Loucy (cell line): ENCODE measurements at regions not wholly inside any gene's neighbourhood (a gene's known extent, or its start where the extent isn't known, plus 50 kb on each side); places are given as distances from the start of the nearest gene placed in this dataset.

Source experiments
- H2AFZ ChIP-seq: fragments of 200-600 bp; sonication (generic); 2 replicates; pipeline ENCODE4 v1.6.0; 2016; ENCODE audit warnings: antibody characterized with exemption, mild to moderate bottlenecking, low read length, moderate library complexity
- H3F3A ChIP-seq: fragments of 200-600 bp; 2 replicates; pipeline ENCODE4 v1.6.0; 2016; ENCODE audit warnings: antibody characterized with exemption, low read depth, mild to moderate bottlenecking
- H3K27me3 ChIP-seq: fragments of 200-600 bp; sonication (generic); 2 replicates; pipeline ENCODE4 v1.6.1; 2014; ENCODE audit warnings: low read length, mild to moderate bottlenecking; ENCODE audit not compliant: insufficient read depth, poor library complexity, severe bottlenecking
- H3K36me3 ChIP-seq: fragments of 200-600 bp; sonication (generic); 2 replicates; pipeline ENCODE4 v1.6.1; 2016; ENCODE audit warnings: low read length; ENCODE audit not compliant: insufficient read depth
- H3K4me1 ChIP-seq: fragments of 200-600 bp; sonication (generic); 2 replicates; pipeline ENCODE4 v1.5.1; 2014; ENCODE audit warnings: low read length, mild to moderate bottlenecking; ENCODE audit not compliant: insufficient read depth, poor library complexity, severe bottlenecking
- H3K4me2 ChIP-seq: fragments of 200-600 bp; sonication (generic); 2 replicates; pipeline ENCODE4 v1.6.0; 2014; ENCODE audit warnings: antibody characterized with exemption, low read length, low read depth, mild to moderate bottlenecking; ENCODE audit not compliant: poor library complexity, severe bottlenecking
- H3K4me3 ChIP-seq: fragments of 200-600 bp; sonication (generic); 2 replicates; pipeline ENCODE4 v1.5.1; 2014; ENCODE audit warnings: low read length, mild to moderate bottlenecking, mixed read lengths; ENCODE audit not compliant: poor library complexity, severe bottlenecking
- H3K79me2 ChIP-seq: fragments of 200-600 bp; sonication (generic); 2 replicates; pipeline ENCODE4 v1.6.1; 2014; ENCODE audit warnings: low read length; ENCODE audit not compliant: insufficient read depth
- H3K9ac ChIP-seq: fragments of 200-600 bp; sonication (generic); 2 replicates; pipeline ENCODE4 v1.6.0; 2014; ENCODE audit warnings: mild to moderate bottlenecking, low read depth, low read length, moderate library complexity; ENCODE audit not compliant: poor library complexity, severe bottlenecking
- H3K9me2 ChIP-seq: fragments of 200-600 bp; sonication (generic); replicated peaks from 2 replicates; pipeline ENCODE4 v1.6.1; 2016; ENCODE audit warnings: low read depth, low read length, mixed read lengths
- H3K9me3 ChIP-seq: fragments of 200-600 bp; sonication (generic); 2 replicates; pipeline ENCODE4 v1.6.1; 2014; ENCODE audit warnings: mild to moderate bottlenecking, antibody characterized with exemption, low read length, low read depth; ENCODE audit not compliant: insufficient read depth
- H4K20me1 ChIP-seq: fragments of 200-600 bp; sonication (generic); 2 replicates; pipeline ENCODE4 v1.6.0; 2014; ENCODE audit warnings: antibody characterized with exemption, low read length, mild to moderate bottlenecking; ENCODE audit not compliant: insufficient read depth, poor library complexity, severe bottlenecking
- CTCF ChIP-seq: fragments of 200-600 bp; sonication (generic); conservative IDR thresholded peaks from 2 replicates; pipeline ENCODE4 v1.5.1; 2014; ENCODE audit warnings: mild to moderate bottlenecking, antibody characterized with exemption, low read length
- EZH2phosphoT487 ChIP-seq: fragments of 200-600 bp; IDR thresholded peaks from 2 replicates; pipeline ENCODE4 v1.6.1; 2018; ENCODE audit warnings: antibody characterized with exemption, mild to moderate bottlenecking, moderate library complexity, borderline replicate concordance

GRCh38 chr1:187514110-187514509 is 685.4 kb downstream of the PLA2G4A start:
- no peak overlapping the region for H3K9ac ChIP-seq
- H4K20me1 ChIP-seq: no peaks in the 10 kb centered on the region
- H3K4me2 ChIP-seq: no peak overlapping the region
- H3K4me3 ChIP-seq: no peak overlapping the region
- TF ChIP-seq CTCF: no peak
- no peak for TF ChIP-seq EZH2phosphoT487
- H3K4me1 ChIP-seq: no peaks in the 10 kb centered on the region
- H3K36me3 ChIP-seq: no peaks in the 10 kb centered on the region
- no peaks in the 10 kb centered on the region for H3K9me2 ChIP-seq
- no peaks in the 10 kb centered on the region for H3F3A ChIP-seq
- no peaks in the 10 kb centered on the region for H3K9me3 ChIP-seq
- no peak overlapping the region for H2AFZ ChIP-seq
- H3K27me3 ChIP-seq: no peaks in the 10 kb centered on the region
- no peaks in the 10 kb centered on the region for H3K79me2 ChIP-seq

- H3K9me2 ChIP-seq: no peaks in the 10 kb centered on the region
- no peaks in the 10 kb centered on the region for H3K4me1 ChIP-seq
- no peak overlapping the region for H2AFZ ChIP-seq
- no peak overlapping the region for H3K4me2 ChIP-seq
- no peak overlapping the region for H3K4me3 ChIP-seq
- H3K27me3 ChIP-seq: no peaks in the 10 kb centered on the region
- H3K79me2 ChIP-seq: no peaks in the 10 kb centered on the region
- H3K36me3 ChIP-seq: no peaks in the 10 kb centered on the region
- H3K9me3 ChIP-seq: no peaks in the 10 kb centered on the region
- no peaks in the 10 kb centered on the region for H3F3A ChIP-seq
- no peaks in the 10 kb centered on the region for H4K20me1 ChIP-seq
- no peak for TF ChIP-seq EZH2phosphoT487
- TF ChIP-seq CTCF: no peak
- H3K9ac ChIP-seq: no peak overlapping the region
Observed at GRCh38 chr1:187516874-187517273, 688.1 kb downstream of the PLA2G4A start.

GRCh38 chr1:187517546-187517945 is 688.8 kb downstream of the PLA2G4A start:
- Histone ChIP-seq H3K36me3 (no peaks in the 10 kb centered on the region), H3F3A (no peaks in the 10 kb centered on the region), H3K27me3 (no peaks in the 10 kb centered on the region), H3K4me2 (no peak overlapping the region), H3K4me3 (no peak overlapping the region), H3K4me1 (no peaks in the 10 kb centered on the region), H3K9ac (no peak overlapping the region), H4K20me1 (no peaks in the 10 kb centered on the region), H3K9me2 (no peaks in the 10 kb centered on the region), H2AFZ (no peak overlapping the region), H3K79me2 (no peaks in the 10 kb centered on the region), H3K9me3 (no peaks in the 10 kb centered on the region)
- TF ChIP-seq CTCF (no peak), EZH2phosphoT487 (no peak)
